GM21825 (cell line): ENCODE measurements at regions not wholly inside any gene's neighbourhood (a gene's known extent, or its start where the extent isn't known, plus 50 kb on each side); places are given as distances from the start of the nearest gene placed in this dataset.

Source experiments
- ATAC-seq: cut with Tn5 transposase; IDR thresholded peaks from one replicate; pipeline ENCODE4 v1.9.1; 2021; ENCODE audit warnings: mild to moderate bottlenecking, moderate library complexity; ENCODE audit not compliant: unreplicated experiment

DNA sequence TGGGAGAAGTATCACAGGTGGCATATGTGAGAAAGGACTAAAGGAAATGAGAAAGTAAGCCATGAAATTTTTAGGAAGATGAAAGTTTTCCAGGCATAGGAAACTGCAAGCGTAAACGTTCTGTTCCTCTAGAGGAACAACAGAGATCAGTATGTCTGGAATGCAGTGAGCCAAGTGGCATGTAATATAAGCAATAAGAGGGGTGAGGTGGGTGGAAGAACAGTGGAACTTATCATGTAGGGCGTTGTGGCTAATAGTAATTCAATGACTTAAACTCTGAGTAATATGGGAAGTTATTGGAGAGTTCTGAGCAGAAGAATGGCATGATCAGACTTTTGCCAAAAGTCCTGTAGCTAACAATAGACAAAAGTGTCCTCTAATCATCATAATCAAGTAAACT lies 902.9 kb downstream of the EPHA3 start:
- no peak for ATAC-seq

DNA sequence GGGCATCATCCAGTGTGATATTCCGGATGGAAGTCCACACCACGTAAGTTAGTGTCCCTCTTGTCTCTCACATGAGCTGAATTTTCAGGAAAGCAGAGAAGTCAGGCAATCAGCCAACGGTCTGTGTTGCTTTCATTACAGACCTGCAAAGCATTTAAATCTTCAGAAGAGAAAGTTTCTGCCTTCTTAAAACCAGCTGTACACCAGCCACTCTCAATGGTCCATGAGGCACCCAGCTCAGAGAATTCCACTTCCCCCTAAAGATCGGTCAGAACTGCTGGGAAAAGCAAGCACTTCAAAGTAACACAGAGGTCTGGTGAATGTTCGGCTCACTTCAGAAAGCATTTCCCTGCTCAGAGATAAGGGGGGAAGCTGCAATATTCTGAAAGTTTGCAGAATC lies 903.7 kb downstream of the EPHA3 start:
- ATAC-seq: no peak

DNA sequence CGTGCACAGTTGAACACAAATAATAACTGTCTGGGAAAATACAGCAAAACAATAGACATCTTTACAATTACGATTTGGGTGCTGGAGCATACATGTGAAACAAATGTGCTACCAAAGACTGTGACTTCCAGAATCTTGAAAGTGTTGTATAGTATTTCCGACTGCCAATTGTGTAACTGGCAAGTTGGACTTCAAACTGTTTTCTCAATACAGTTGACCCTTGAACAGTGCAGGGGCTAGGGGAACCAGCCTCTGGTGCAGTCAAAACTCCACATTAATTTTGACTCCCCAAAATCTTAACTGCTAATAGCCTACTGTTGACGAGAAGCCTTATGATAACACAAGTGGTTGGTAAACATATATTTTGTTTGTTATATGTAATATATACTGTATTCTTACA lies 904.2 kb downstream of the EPHA3 start:
- no peak for ATAC-seq

DNA sequence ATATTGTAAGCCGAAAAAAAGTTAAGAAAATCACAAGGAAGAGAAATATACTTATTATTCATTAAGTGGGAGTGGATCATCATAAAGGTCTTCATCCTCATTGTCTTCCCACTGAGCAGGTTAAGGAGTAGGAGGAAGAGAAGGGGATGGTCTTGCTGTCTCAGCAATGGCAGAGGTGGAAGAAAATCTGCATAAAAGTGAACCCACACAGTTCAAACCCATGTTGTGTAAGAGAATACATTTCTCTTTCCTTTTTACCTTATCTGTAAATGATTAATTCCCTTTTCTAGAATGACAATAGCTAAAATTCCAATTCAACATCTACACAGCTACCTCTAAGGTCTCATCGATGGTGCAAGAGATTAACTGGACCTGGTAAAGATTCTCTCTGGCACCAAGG lies 904.6 kb downstream of the EPHA3 start:
- ATAC-seq: no peak

DNA sequence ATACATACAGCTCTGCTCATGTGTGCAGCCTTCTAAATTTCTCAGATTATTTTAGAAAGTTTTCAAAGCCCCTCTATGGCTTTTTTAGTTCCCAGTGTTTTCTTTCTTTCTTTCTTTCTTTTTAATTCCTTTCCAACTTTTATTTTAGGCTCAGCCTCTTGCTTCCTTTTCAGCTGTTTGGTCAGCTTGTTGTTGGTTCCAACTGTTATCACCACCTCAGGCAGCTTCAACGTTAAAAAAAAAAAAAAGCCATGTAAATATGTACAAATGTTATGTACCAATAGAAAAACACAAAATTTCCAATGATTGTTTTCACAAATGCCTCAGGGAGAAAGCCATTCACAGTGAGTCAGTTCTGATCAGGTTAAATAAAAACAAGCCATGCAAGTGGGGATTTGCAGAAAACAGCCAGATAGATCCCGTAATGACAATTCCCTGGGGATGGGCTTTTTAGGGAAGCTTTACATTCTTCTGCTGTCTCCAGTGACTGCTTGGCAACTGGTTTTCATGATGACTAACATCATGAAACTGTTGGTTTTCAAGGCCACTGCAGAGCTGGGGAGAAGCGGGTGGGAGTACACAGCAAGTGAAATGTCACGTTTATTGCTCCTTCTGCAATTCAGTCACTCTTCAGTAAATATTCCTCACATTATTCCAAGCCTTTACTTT lies 908.4 kb downstream of the EPHA3 start:
- no peak for ATAC-seq

DNA sequence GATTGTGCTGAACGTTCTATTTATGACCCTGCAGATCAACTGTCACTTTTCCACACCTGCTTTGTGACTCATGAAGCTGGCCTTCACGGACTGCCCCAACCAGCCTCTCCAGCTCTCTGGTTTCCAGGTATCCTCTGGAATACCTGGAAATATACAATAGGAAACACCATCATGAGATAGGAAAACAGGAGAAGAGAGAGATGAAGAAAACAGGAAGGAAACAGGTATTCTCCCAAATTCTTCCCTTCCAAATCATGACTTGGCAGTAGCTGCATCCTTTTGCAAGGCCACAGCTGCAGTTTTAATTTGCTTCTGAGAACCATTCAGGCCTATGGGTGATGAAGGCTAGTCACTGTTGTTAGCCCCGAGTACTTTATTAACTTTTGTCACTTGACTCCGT lies 909.1 kb downstream of the EPHA3 start:
- ATAC-seq: no peak

DNA sequence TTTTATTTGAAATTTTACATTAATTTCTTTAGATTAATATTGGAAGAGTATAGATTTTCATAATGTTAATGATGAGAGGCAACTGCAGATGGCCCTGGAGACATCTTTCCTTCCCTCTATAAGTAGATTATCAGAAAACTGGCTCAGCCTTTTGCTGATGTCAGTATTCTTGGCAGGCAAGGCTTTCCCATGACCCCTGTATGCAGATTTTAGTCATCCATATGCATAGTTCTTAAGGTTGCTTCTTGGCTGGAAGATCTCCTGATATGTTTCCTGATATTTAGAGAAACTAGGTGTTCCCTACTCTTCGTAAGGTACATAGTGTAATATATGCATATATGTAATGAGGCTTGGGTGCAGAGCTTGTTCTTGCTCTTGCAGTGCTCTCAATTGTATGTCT lies 911.4 kb downstream of the EPHA3 start:
- no peak for ATAC-seq

DNA sequence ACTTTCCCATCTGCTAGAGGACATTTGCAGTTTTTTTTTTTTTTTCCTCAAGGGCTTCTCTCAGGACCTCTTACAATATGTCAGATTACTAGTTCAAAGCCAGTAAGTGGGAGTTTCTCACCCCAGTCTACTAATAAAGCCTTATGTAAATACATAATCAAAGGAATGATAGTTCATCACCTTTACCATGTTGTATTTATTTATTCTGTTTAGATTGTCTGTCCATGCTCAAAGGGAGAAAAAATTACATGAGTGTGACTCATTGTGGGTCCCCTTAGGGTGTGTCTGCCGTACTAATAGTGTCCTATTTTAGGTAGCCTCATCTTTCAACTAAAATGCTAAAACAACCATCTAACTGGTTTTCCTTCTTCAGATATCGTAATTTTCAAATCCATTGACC lies 917.6 kb downstream of the EPHA3 start:
- ATAC-seq: no peak

DNA sequence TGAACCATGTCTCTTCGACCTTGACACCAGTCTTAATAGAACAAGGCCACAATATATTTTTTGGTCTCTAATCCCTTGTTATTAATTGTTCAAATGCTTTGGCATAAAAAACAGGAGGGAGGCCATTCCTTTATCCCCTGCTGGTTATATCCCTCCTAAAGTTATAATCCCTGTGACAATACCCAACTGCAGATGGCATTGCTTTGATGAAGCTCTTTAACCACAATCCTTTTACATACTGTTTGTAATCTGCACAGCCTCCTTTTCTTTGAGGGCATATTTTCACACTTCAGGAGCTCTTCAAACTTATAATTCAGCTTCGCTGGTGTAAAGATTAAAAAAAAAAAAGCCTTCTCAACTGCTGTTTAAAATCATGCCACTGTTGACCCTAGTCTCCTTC lies 919.0 kb downstream of the EPHA3 start:
- ATAC-seq: no peak

DNA sequence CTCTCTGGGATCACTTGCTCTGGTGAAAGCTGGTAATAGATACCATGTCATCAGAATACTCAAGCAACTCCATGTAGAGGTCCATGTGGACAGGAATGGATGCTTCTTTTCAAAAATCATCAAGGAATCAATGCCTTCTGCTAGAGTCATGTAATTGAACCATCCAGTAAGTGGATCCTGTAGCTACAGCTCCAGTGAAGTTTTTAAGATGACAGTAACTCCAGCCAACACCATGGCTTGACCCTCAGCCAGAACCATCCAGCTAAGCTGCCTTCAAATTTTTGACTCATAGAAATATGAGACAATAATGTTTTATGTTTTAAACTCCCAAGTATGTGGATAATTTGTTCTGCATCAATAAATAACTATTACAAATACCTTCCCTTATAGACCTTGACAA lies 923.7 kb downstream of the EPHA3 start:
- ATAC-seq: no peak

DNA sequence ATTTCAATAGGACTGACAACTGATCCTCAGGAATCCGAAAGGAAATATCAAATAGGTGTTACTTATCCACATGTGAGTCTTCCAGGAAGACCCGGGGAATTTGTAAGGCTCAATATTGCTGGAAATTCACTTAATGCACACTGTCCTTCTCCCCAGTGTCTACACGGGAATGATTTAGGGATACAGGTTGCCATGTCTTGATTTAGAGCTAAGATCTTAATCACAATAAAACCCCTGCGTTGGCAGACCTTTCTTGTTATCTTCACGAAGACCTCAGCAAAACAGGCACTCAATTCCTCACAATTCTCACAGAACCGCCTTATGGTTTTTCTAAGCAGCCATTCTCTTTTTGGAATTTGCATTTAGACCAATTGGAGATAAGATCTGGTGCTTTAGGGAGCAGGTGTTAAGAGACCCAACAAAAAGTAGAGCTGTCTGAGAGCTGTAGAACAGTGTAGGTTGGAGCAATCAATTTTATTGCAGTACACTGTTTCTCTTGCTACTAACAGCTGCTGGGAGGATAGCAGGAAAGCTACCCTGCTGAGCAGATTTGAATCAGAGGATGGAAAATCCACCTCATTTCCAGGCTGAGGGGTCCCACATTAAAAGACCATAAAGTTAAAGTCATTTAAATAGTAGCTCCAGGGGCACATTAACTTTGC lies 925.7 kb downstream of the EPHA3 start:
- ATAC-seq: no peak

DNA sequence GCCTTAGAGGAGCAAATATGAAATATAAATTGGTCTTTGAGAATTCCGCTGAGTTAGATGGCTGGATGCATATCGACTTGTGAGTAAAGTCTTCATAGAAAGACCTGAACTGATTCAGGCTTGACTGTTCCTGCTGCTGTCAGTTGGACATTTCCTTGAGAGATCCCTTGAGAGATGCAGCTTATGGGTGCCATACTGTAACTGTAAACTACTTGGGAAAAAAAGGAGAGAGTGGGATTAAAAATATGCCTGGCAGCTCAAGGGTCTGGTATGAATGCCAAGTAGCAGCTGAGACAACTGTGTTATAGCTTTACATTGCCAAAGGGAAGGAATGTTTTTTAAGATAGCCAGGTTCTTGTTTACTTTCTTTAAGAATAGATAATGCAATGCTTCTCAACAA lies 926.6 kb downstream of the EPHA3 start:
- ATAC-seq: no peak

DNA sequence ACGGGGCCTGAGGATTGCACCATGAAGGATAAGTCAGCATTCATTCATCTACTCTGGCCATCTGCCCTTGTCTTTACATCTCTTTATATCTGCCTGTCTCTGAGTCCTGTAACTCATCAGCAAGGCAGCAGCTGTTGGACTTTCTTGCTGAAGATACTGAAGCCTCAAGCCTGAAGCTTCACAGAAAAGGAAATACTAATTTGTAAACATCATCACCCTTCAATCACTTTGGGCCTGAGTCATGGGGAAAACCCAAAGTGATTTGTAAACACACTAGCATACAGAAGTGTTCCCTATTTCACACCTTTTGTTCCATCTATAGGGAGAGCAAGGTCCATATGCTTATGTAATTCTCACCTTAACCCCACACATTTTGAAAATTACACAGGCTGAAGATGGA lies 928.2 kb downstream of the EPHA3 start:
- ATAC-seq: no peak

DNA sequence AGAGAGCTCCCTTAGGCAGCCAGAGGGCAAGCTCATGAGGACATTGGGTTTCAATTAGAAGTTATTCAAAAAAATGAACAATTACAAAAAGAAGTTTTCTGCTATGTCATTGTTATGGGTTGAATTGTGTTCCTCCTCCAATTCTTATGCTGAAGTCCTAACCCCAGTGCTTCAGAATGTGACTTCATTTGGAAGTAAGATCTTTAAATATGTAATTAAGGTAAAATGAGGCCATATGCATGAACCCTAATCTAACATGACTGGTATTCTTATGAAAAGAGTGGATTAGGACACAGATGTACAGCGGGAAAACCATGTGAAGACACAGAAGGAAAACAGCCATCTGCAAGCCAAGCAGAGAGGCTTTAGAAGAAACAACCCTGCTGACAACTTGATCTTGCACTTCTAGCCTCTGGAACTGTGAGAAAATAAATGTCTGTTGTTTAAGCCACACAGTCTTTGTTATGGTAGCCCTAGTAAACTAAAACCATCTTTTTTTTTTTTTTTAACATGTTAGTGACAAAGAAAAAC lies 929.6 kb downstream of the EPHA3 start:
- no peak for ATAC-seq

DNA sequence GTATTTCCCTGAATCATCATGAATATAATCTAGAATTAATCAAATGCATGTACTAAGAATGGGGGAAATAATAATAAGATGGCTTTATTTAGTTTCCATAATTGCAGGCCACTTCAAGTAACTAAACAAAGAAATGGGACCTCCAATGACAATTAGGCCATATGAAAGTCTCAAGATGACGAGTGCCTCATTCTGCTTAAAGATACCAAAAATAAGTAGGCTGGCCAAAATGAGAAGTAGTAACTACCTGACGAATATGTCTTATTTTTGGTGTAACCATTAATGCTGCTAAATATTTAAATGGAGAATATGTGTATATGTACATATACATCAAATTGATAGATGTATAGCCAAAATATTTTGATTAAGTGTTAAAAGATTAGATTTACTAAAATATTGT lies 932.6 kb downstream of the EPHA3 start:
- no peak for ATAC-seq

DNA sequence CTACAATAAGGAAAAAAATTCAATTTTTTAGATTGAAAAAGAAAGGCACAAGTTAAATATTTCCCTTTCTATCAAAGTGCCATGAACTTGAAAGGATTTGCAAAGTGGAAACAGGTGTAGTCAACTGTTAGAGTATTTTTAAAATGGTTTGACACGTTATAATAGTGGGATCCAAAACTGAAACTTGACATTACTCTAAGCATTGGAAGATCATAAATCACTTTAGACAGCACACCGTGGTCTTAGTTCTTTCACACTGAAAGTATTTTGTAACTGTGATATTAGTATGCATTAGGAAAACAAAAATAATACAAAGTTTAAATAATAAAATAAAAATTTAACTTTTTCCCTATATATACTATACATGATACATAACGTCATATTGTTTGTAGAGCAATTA lies 933.1 kb downstream of the EPHA3 start:
- no peak for ATAC-seq

DNA sequence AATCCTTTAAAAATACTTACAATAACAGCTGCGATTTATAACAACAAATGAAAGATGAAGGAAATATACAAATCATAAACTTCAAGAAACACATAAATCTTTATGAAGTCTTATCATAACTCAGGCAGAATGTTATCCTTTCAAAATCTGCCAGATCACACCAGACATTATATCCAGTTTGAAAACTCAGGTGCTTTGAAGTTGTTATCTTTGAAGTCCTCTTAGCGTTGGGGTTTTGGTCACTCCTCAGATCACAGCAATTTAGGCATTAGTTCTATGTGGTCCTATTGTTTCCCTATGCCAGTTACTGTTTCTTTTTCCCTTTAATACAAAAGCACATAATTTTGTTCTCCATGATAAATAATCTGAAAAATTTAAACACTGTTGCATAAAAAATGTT lies 934.6 kb downstream of the EPHA3 start:
- no peak for ATAC-seq

DNA sequence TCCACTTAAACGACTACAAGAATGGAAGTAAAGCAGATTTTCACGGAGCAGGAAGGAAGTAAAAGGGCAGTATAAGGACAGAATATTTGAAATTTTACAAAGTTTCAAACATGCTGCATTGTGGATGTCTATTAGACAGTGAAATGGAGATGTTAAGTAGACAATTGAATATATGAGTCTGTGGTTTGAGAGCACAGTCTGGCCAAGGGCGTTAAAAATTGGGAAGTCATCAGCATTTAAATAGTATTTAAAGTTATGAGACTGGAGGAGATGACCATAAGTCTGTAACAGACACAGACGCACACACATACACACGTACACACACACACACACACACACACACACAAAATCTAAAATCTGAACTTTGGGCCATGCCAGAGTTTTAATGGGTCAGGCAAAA lies 935.9 kb downstream of the EPHA3 start:
- ATAC-seq: no peak

DNA sequence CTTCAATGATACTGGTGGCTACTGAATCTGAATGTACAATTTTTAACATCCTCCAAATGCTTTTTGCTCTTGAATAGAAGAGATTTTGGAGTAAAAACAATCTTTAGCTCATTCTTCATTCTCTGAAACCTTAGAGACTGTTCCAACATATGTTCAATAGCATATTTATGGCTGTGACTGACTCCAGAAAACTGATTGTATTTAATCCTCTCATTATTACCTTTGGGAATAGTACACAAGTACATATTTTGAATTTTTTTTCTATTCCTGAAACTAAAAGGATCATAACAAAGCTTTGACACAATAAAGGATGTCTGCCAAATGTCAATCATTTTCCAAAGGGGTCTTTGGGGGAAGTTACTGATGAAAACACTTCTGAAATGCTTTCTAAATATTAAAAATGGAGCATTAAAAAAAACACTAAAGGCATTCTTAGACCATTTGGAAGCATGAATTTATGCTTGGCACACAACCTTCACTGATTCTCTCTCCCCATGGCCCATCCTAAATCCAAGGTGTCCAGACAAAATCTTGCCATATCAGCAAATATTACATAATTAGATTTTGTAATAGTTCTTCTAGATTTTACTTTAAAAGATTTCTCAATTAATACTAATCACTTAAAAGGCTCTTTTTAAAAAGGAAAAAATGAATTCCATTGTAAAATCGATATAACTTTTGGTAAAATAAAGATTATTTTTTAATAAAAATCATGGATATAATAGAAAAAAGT lies 936.8 kb downstream of the EPHA3 start:
- ATAC-seq: no peak

DNA sequence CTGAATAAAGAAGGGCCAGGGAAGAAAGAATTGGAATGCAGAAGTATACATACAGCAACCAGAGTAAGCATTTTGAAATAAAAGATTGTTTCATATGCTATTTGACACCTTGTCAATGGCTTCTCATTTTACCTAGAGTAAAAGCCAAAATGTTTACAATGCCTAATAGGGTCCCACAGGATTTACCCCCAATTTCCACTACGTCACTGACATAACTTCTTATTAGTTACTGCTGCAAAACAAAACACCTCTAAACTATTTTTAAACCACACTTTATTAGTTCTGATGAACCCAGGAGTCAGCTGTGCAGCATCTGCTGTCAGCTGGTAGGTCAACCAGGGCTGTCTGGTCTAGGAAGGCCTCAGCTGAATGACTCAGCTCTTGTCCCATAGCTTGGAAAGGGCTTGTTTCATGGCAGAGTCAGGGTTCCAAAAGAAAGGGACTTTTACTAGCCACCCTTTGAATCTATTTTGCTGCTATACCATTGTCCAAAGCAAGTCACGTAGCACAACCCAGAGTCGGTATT lies 945.1 kb downstream of the EPHA3 start:
- ATAC-seq: no peak

DNA sequence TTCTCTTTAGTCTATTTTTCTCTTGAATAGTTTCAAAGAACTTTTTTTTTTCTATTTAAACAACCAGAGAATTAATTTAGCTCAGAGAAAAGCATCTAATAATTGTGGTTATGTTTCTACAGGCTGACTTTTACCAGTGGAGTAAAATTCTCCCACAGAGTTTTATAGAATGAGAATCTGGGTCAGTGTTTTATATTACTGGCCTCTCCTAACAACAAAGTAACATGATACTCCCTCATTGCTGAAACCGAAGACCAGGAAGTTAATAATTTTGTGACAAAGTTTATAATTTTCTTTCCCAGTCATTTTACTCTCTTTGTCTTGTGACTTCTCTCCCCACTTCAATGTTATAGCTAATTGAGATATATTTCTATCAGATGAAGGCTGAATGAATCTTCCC lies 946.9 kb downstream of the EPHA3 start:
- ATAC-seq: no peak

DNA sequence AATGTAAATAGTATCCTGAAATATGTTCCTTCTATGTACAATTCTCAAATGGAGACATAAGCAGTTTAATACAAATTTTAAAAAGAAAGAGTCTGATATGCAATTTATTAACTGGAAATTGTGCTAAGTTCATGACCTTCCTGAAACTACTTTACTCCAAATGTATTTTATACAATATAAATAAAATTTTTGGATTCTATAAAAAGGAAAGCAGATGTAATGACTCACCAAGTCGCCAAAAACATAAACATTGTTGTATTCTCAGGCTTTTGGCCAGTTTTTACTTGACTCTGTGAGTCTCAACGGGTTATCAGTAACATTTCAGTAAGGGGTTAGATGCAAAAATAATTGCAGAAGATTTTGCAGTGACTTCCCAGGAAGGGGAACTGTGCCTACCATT lies 948.2 kb downstream of the EPHA3 start:
- no peak for ATAC-seq
